Glomerular endothelial cell (primary cell): ENCODE measurements at regions not wholly inside any gene's neighbourhood (a gene's known extent, or its start where the extent isn't known, plus 50 kb on each side); places are given as distances from the start of the nearest gene placed in this dataset.
"Not testable (repeated sequence)": the region's sequence is repeated elsewhere in the genome, so short reads cannot be mapped to it uniquely, and the experiment has no call there.

ENCODE experiments used
- DNase-seq: peaks from one replicate; pipeline ENCODE4 v3.0.0-alpha.2; 2011; ENCODE audit warnings: low read depth, low spot score; ENCODE audit errors: extremely low read depth

GRCh38 chr1:163562355-163562754 lies 240.6 kb downstream of the NUF2 start:
- no peak for DNase-seq

- DNase-seq: no peak
These were observed 243.4 kb downstream of the NUF2 start for GRCh38 chr1:163565166-163565565.

- no peak for DNase-seq
These were observed 248.3 kb downstream of the NUF2 start for GRCh38 chr1:163570071-163570470.

DNA sequence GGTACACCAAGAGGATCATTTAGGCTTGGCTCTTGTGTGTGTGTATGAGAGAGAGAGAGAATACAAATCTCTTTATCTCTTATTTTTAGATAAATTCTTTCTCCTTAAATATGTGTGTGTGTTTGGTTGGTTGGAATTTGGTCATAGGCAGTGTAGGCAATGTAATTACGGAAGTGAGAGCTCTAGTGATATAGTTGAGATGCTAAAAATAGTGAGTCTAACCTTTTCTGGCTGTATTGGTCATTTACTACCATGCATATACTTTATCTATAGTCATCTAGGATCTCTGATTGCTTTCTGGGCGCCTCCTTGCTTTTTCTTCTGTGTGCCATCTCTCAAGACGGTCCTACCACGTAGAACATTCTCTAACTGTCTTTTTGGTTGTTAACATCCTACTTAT lies 250.2 kb downstream of the NUF2 start:
- DNase-seq: no peak

DNA sequence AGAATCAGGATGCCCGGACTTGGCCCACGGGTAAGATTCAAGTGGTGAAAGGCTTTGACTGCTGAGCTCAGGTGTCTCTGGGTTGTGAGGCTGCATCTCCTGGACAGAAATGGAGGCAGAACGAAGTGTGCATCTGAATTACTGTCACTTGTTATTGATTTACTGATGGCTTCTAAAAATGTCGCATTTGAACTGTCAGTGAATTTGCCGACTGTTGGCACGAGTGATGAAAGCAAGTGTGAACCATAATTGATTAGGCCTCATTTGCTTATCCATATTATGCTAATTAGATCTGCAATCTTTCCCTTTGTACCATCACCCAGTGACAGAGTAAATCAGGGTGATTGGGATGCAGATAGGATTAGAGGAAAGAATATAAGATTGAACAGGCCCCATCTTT lies 252.4 kb downstream of the NUF2 start:
- no peak for DNase-seq

GRCh38 chr1:163580926-163581325 lies 259.2 kb downstream of the NUF2 start:
- DNase-seq: no peak

DNA sequence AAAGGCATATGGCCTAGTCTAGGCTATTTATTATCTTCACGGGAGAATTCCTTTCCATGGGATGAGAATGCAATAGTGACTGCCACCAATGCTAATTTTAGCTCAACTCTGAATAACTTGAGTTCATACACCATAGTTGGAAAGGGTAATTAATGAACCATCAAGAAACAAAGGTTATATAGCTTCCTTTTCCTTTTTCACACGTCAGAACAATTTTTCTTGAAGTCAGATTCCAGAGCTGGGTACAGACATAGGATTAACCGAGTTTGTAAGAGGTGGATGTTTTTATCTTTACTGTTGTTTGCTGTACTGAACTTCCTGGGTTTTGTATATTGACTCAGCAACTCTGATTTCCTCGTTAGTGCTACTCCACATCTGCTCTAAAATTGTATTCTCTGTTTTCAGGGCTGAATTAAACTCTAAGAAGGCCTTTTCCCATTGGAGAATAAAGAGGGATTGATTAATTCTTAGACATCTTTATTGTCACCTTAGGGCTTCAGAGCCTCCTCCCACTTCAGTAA lies 262.0 kb downstream of the NUF2 start:
- peak; percentile 23 for DNase-seq

- no peak for DNase-seq
These were observed 264.0 kb downstream of the NUF2 start for GRCh38 chr1:163585796-163586195.

DNA sequence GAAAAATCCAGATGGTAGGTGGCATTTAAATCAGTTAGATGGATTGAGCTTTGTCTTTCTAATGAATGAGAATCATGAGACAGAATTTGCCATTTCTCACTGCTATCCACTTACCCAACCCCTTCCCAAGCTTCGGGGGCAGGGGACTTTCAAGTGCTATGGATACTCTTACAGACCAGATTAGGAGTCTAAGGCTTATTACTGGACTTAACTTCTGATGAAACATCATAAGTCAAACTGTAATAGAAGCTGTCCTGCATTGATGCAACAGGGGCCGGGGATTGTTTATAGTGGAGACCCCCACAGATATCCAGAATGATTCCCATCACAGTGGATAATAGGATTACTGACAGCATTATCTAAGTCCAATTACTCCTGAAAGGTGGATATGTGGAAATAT lies 267.0 kb downstream of the NUF2 start:
- DNase-seq: no peak

GRCh38 chr1:163589735-163590134 lies 268.0 kb downstream of the NUF2 start:
- no peak for DNase-seq

GRCh38 chr1:163591131-163591530 lies 269.4 kb downstream of the NUF2 start:
- DNase-seq: not testable (repeated sequence)

- DNase-seq: not testable (repeated sequence)
These were observed 270.9 kb downstream of the NUF2 start for GRCh38 chr1:163592623-163593022.

- DNase-seq: not testable (repeated sequence)
These were observed 274.4 kb downstream of the NUF2 start for GRCh38 chr1:163596106-163596505.

DNA sequence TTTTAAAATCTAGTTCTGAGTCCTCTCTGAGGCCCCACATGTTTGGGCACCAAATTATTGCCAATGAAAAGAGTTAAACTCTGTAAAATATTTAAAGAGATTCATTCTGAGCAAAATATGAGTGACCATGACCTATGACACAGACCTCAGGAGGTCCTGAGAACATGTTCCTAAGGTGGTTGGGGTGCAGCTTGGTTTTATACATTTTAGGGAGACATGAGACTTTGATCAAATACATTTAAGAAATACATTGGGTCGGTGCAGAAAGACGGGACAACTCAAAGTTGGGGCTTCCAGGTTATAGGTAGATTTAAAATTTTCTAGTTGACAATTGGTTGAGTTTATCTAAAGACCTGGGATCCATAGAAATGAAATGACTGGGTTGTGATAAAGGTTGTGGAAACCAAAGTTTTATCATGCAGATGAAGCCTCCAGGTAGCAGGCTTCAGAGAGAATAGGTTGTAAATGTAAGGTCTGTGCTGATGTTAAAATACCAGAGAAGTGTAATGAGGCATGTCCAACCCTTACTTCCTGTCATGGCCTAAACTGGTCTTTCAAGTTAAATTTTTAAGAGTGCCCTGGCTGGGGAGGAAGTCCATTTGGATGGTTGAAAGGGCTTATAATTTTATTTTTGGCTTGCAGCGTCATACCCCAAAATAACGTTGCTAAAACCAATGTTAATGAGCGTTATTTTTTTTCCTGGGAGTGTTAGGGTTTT lies 274.9 kb downstream of the NUF2 start:
- DNase-seq: no peak

GRCh38 chr1:163604321-163604720 lies 282.6 kb downstream of the NUF2 start:
- no peak for DNase-seq

DNA sequence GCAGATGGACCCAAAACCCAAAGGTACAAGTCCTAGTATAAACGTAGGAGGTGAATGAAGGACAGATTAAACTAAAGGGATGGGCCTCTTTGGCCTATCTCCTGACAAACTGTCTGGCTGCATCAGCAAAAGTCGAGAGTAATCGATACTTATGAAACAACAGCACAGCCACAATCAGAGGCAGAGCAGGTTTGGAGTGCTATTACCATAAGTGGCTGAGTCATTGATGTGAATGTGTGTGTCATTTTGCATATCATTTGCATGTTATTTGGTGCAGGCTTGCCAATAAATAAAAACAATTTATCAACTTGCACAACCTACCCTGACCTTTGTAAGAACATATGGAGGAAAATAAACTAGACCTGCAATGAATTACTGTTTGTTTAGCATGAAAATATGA lies 283.1 kb downstream of the NUF2 start:
- no peak for DNase-seq

- no peak for DNase-seq
These were observed 287.2 kb downstream of the NUF2 start for GRCh38 chr1:163608979-163609378.

DNA sequence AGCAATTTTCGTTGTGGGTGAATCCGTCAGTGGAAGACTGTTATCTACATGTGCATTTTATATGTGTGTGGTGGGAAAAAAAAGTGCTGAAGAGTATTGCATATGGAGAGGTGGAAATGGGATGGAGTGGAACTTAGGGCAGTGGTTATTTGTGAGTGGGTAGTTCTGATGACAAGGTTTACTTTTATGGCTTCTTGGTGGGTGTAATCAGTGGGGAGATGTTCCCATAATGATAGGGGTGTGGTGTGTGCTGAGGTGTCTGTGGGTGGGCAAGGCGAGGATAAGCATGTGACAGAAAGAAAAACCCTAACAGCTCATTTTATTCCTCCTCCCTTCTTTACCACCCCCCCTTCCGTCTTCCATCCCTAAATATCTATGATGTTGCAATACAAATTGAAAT lies 288.1 kb downstream of the NUF2 start:
- DNase-seq: no peak

- no peak for DNase-seq
These were observed 288.7 kb downstream of the NUF2 start for GRCh38 chr1:163610486-163610885.

DNA sequence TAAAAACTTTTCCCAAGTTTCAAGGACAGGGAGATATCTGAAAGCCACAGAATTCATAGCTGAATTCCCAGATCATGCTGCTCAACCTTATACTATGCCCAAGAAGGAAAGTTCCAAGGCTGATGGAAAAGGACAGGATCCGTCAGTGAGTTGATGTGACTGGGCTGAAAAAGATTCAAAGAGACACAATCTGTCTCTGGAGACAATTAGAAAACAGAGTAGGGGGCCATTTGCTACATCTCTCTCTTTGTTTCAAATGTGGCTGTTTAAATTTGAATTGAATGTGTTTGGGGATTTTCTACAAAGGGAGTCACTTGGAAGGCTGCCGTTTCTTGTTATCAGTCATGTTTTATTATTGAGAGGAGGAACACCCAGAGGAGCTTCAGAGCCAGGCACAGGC lies 292.6 kb downstream of the NUF2 start:
- no peak for DNase-seq

DNA sequence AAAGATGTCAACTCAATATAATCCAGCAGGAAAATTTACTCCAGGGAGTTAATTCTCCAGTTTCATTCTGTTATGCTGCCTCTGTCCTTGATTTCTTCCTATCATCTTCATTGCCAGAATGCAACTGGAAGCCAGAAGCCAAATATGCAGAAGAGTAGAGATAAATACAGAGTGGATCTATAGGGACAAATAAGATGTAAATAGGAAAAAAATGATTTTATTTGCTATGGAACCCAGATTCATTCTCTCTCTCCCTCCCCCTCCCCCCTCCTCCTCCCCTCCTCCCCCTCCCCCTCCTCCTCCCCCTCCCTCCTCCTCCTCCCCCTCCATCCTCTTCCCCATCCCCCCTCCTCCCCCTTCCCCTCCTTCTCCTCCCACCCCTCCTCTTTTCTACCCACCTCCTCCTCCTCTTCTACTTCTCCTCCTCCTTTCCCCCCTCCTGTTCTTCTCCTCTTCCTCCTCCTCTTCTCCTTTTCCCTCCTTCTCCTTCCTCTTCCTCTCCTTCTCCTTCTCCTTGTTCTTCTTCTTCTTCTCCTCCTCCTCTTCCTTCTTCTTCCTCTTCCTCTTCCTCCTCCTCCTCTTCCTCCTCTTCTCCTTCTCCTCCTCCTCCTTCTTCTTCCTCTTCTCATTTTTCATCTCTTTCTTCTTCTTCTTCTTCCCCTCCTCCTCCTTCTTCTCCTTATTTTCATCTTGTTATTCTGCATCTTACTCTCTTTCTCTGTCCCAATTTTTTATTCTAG lies 306.4 kb downstream of the NUF2 start:
- no peak for DNase-seq

- DNase-seq: no peak
These were observed 310.5 kb downstream of the NUF2 start for GRCh38 chr1:163632269-163632668.
